SK-N-DZ (cell line): ENCODE measurements at regions not wholly inside any gene's neighbourhood (a gene's known extent, or its start where the extent isn't known, plus 50 kb on each side); places are given as distances from the start of the nearest gene placed in this dataset.
A peak's percentile ranks its signal among the peaks of the same experiment; 100 is the strongest.
"Not testable (repeated sequence)": the region's sequence is repeated elsewhere in the genome, so short reads cannot be mapped to it uniquely, and the experiment has no call there.

Experiments used
- DNase-seq: peaks from one replicate; pipeline ENCODE4 v3.0.0-alpha.2; 2015; ENCODE audit warnings: low spot score

DNA sequence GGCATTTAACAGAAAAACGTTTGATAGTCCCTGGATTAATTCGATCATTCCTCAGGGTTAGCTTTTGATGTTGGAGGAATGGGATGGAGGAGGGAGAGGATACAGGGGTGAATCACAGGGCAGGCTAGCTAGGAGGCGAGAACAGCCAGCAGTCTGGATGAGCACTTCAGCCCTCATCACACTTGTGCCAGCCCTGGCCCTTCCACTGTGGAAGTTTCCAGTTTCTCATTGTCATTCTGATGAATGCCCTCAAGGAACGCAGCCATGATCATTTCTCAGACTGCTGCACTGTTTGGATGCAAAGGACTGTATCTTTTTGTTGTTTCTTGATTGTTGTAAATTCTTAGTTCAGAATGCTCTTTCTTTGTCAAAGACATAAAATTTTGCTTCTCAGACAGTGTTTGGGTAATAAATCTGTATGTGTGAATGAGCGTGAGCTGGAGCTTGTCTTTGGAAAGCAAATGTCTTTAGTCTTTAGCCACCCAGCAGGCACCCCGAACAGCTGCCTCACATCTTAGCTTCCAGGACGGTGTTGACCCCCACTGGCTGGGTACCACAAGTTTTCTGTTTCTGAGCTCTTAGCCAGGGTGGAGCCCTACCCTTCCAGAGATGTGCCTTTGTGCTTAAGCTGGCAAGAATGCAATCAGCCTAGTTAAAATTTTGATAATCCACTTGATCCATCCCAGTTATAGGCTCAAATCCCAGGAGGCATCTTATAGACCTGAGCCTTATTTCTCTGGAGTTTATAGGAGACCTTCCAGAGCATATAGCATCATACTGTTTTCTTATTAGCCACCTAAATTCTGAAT, 121.1 kb downstream of the PDCD6IP start:
- DNase-seq, result no peak

GRCh38 chr3:33920511-33920910, 122.1 kb downstream of the PDCD6IP start:
- DNase-seq, result no peak

- DNase-seq, result no peak
Measured at GRCh38 chr3:33921608-33922007, 123.2 kb downstream of the PDCD6IP start.

- no peak for DNase-seq
Measured at GRCh38 chr3:33926998-33927605, 128.7 kb downstream of the PDCD6IP start.

DNA sequence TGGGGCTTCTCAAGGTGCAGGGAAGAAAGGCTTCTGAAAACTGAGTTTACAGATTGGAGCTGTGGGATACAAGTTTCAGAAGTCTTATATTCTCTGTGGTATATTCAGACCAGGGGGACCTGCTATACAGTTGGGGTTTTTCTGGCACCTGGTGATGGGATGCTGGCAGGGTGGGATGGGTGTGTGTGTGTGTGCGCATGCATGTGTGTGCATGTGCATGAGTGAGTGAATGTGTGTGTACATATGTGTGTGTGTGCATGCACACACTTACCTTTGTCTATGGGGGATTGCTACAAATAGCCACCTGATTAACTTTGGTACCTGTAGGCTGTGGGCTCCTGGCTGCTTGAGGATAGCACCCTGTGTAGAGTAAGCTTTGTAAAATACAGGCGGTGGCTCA, 131.4 kb downstream of the PDCD6IP start:
- DNase-seq, result no peak

DNA sequence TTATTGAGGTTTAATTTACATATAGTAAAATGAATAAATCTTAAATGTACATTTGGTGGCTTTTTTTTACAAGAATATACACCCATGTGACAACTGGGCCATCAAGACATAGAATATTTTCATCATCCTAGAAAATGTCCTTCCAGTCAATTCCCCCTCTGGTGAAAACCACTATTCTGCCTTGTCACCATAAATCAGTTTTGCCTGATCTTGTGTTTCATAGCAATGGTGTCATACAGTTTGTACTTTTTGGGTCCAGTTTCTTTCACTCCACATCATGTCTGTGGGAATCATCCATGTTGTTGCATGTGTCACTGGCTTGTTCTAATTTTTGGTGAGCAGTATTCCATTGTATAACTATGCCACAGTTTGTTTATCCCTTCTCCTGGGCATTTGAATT, 133.1 kb downstream of the PDCD6IP start:
- DNase-seq, result no peak

GRCh38 chr3:33932010-33932764, 133.8 kb downstream of the PDCD6IP start:
- no peak for DNase-seq

- DNase-seq, result no peak
Measured at GRCh38 chr3:33936171-33936920, 137.9 kb downstream of the PDCD6IP start.

GRCh38 chr3:33936921-33937525, 138.6 kb downstream of the PDCD6IP start:
- DNase-seq, result no peak

GRCh38 chr3:33937628-33938027, 139.2 kb downstream of the PDCD6IP start:
- no peak for DNase-seq

GRCh38 chr3:33940149-33940548, 141.7 kb downstream of the PDCD6IP start:
- no peak for DNase-seq

- no peak for DNase-seq
Measured at GRCh38 chr3:33940736-33941135, 142.3 kb downstream of the PDCD6IP start.

- no peak for DNase-seq
Measured at GRCh38 chr3:33941804-33942203, 143.4 kb downstream of the PDCD6IP start.

GRCh38 chr3:33942483-33943150, 144.2 kb downstream of the PDCD6IP start:
- peak; percentile 73 for DNase-seq

- no peak for DNase-seq
Measured at GRCh38 chr3:33943277-33943676, 144.8 kb downstream of the PDCD6IP start.

DNA sequence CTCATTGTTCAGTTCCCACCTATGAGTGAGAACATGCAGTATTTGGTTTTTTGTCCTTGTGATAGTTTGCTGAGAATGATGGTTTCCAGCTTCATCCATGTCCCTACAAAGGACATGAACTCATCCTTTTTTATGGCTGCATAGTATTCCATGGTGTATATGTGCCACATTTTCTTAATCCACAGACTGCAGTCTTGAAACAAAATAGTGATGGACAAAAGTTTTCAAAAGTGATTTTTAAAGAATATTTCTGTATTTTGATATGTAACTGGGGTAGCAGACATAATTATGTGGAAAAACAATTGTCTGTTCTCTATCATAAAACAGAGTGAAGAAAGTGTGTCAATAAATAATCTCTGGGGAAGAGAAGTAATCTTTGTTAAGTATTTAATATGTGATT, 148.2 kb downstream of the PDCD6IP start:
- not testable (repeated sequence) for DNase-seq

DNA sequence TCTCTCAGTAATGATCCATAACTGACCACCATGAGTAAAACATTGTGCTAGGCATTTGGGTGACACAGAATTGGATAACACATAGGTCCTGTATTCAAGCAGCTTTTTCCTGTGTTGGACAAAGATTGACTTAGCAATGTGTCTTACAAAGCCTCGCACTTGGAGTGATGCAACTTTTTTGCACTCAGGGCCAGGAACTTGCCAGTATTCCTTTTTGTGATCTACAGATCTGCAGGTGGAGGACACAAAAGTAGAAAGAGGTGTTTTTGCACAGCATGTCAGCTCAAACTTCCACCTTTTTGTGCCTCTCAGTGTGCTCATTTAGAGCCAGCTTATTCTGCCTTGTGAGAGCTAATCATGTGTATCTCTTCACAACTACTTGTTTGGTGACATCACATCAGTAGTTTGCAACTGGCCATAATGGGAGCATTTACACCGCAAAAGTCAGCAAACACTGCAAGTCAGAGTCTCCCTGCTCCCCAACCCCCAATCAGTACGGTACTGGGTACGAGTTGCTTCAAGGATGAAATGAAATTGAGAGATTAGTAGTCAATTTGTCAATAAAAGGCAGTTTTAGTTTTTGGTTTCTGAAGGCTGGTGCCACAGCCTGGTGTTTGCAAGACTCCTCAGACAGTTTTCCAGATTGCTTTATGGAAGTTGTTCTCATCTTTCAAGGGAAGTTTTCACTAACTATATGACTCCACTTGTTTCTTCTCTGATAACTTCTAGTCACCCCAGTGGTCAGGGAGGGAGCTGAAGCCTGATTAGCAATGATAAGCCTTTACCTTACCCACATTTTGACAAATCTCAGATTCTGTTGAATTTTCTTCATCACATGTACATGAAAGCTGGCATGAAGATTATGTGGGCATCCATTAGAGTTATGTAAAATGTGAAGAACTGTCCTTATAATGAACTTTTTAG, 149.1 kb downstream of the PDCD6IP start:
- no peak for DNase-seq

DNA sequence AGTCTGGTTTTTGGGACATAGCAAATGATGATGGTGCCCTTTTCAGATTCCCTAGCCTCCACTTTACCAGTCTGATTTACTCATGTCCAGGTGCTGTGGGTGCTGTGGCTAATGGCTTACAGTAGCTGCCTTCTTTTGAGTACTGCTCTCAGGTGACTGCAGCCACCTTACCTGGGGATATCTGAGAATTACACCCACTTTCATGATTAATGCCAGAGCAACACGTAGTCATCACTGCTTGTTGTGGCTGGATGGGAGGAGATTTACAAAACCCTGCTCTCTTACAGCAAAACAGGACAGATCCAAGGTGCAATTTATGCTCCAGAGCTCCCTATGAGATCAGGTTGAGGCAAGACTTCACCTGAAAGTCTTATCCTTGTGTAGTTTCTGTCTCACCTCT, 150.6 kb downstream of the PDCD6IP start:
- DNase-seq, result no peak

DNA sequence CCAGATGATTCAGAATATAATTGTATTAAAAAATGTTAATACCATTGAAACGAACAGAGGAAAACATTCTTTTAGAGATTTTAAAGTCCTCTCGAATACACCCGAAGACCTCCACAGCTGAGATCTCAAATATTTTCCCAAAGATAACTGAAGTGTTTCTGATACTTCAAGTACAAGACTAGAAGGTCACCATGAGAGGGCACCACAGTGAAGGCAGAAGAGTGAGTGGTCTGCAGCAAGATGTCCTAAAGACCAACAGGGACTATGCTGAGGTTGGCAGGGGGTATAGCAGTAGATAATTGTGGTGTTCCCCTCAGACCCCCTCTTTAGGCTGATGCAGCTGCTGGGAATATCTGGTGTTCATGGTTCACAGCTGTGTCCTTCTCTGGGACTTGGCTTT, 156.5 kb downstream of the PDCD6IP start:
- no peak for DNase-seq

DNA sequence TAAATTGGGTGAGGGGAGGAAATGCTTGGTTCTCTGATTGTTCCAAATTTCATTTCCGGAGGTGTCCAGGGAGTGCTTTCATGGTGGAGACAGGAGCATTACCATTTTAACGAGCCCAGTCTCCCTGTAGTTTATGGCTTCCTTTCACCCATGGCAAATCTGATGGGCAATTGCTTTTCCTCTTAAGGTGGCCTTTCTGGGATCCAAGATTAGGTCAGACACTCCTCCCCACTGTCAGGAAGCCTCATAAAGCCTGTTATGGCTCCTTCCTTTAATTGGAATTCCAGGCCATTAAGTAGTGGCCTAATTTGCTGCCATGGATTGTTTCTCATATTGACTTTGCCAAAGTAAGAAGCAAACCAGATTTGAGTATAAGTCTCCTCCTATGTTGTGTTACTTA, 157.8 kb downstream of the PDCD6IP start:
- DNase-seq, result no peak
